ENCODE measurements at regions not wholly inside any gene's neighbourhood (a gene's known extent, or its start where the extent isn't known, plus 50 kb on each side); places are given as distances from the start of the nearest gene placed in this dataset.

DNA sequence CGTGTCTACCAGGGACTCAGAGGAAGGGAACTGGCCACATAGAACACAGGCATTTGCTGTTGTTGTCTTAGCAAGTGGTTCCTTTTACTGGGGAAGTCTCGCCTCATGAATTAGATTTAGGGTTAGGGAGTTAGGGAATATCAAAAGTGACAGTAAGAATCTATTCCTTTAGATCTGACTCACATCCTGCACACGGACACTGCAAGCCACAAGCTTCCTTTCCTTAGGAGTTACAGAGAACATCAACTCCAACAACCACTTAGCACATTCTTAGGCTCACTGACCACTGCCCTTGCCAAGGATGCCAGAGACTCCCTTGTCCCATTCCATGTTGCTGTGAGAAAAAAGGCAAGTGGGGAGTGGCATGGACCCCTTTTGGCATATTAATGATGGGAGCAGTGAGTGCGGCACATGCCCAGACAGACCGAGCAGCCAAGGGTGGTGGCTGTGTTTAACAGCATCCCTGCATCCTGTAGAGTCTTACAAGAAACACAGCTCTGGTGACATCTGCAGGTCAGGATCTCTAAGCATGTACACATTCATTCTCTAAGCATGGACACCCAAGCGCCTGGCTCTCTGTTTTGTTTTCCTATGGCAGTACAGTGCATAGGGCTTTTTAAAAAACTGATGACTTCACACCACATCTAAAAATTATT lies 745.6 kb upstream of the RAB6C start:
- Histone ChIP-seq H3K27me3 (ENCODE audit: control insufficient read depth in 1 of 2, insufficient read depth in 2 of 2, low read length in 2 of 2) (no peaks in the 10 kb centered on the region), H3K4me3 (ENCODE audit: low read length) (no peak overlapping the region), H3K36me3 (ENCODE audit: insufficient read depth, low read length) (no peaks in the 10 kb centered on the region), H3K9me3 (ENCODE audit: control insufficient read depth in 1 of 2, insufficient read depth in 1 of 2, low read length in 2 of 2) (peaks cover 0 to 7% of the 10 kb centered on the region in 2 experiments), H3K27ac (ENCODE audit: low read depth in 1 of 2, low read length in 2 of 2) (no peak overlapping the region), H3K4me1 (ENCODE audit: insufficient read depth, low read length) (no peaks in the 10 kb centered on the region)
- POLR2A ChIA-PET, result no interaction called here
- H3K9me3 Mint-ChIP-seq, result peaks cover 6% of the 10 kb centered on the region
- no peaks in the 10 kb centered on the region for H3K36me3 Mint-ChIP-seq (ENCODE audit: low read depth)
- no peaks in the 10 kb centered on the region for H3K27me3 Mint-ChIP-seq
- no peaks in the 10 kb centered on the region for H3K4me1 Mint-ChIP-seq (ENCODE audit: low read depth)
- DNase-seq (no peak), ATAC-seq (ENCODE audit: poor library complexity) (no peak)
- CTCF ChIA-PET, result no interaction called here
- TF ChIP-seq, protein P1, sequence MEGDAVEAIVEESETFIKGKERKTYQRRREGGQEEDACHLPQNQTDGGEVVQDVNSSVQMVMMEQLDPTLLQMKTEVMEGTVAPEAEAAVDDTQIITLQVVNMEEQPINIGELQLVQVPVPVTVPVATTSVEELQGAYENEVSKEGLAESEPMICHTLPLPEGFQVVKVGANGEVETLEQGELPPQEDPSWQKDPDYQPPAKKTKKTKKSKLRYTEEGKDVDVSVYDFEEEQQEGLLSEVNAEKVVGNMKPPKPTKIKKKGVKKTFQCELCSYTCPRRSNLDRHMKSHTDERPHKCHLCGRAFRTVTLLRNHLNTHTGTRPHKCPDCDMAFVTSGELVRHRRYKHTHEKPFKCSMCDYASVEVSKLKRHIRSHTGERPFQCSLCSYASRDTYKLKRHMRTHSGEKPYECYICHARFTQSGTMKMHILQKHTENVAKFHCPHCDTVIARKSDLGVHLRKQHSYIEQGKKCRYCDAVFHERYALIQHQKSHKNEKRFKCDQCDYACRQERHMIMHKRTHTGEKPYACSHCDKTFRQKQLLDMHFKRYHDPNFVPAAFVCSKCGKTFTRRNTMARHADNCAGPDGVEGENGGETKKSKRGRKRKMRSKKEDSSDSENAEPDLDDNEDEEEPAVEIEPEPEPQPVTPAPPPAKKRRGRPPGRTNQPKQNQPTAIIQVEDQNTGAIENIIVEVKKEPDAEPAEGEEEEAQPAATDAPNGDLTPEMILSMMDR (IDR thresholded peaks at IDR 0.05), result no peak
- intact Hi-C loops (cut with DNase I, micrococcal nuclease), result no loop called here
- no peak overlapping the region for H3K27ac Mint-ChIP-seq
- no peak overlapping the region for H3K4me3 Mint-ChIP-seq

- Mint-ChIP-seq H3K27ac (no peak overlapping the region), H3K27me3 (no peaks in the 10 kb centered on the region), H3K36me3 (ENCODE audit: low read depth) (no peaks in the 10 kb centered on the region), H3K4me3 (no peak overlapping the region), H3K4me1 (ENCODE audit: low read depth) (no peaks in the 10 kb centered on the region), H3K9me3 (peaks cover 6% of the 10 kb centered on the region)
- Histone ChIP-seq H3K27ac (ENCODE audit: low read depth in 1 of 2, low read length in 2 of 2) (no peak overlapping the region), H3K36me3 (ENCODE audit: insufficient read depth, low read length) (no peaks in the 10 kb centered on the region), H3K4me1 (ENCODE audit: insufficient read depth, low read length) (no peaks in the 10 kb centered on the region), H3K27me3 (ENCODE audit: control insufficient read depth in 1 of 2, insufficient read depth in 2 of 2, low read length in 2 of 2) (no peaks in the 10 kb centered on the region), H3K9me3 (ENCODE audit: control insufficient read depth in 1 of 2, insufficient read depth in 1 of 2, low read length in 2 of 2) (peaks cover 0 to 19% of the 10 kb centered on the region in 2 experiments), H3K4me3 (ENCODE audit: low read length) (no peak overlapping the region)
- ChIA-PET POLR2A (no interaction called here), CTCF (no interaction called here)
- TF ChIP-seq, protein P1 (IDR thresholded peaks at IDR 0.05), result no peak
- intact Hi-C loops (cut with DNase I, micrococcal nuclease), result no loop called here
- ATAC-seq (ENCODE audit: poor library complexity), result no peak
- no peak for DNase-seq
These were observed 742.9 kb upstream of the RAB6C start for GRCh38 chr2:129236601-129237000.

DNA sequence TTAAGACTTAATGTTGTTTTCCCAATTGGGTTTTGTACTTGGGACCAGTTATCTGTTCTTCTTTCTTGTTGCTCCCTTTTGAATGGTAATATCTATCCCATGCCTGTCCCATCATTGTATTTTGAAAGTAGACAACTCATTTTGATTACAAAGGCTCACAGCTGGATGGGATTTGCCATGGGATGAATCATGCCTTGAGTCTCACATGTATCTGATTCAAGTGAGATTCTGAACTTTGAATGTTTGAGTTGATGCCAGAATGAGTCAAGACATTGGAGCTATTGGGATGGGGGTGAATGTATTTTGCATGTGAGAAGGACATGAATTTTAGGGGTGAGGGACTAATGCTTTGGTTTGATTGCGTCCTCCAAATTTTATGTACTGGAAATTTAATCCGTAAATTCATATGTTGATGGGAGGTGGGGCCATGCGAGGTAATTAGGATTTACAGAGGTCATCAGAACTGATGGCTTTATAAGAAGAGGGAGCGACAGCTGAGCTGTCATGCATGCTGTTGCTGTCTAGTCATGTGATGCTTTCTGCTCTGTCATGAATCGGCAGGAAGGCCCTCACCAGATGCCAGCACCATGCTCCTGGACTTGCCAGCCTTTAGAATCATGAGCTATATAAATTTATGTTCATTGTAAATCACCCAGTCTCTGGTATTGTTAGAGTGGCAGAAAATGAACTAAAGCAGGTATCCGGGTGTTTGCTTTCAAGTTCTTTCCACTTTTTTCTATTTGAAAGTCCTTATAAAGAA lies 741.3 kb upstream of the RAB6C start:
- Histone ChIP-seq H3K4me1 (ENCODE audit: insufficient read depth, low read length) (no peaks in the 10 kb centered on the region), H3K36me3 (ENCODE audit: insufficient read depth, low read length) (no peaks in the 10 kb centered on the region), H3K4me3 (ENCODE audit: low read length) (no peak overlapping the region), H3K9me3 (ENCODE audit: control insufficient read depth in 1 of 2, insufficient read depth in 1 of 2, low read length in 2 of 2) (peaks cover 0 to 18% of the 10 kb centered on the region in 2 experiments), H3K27ac (ENCODE audit: low read depth in 1 of 2, low read length in 2 of 2) (no peak overlapping the region), H3K27me3 (ENCODE audit: control insufficient read depth in 1 of 2, insufficient read depth in 2 of 2, low read length in 2 of 2) (no peaks in the 10 kb centered on the region)
- intact Hi-C loops (cut with DNase I, micrococcal nuclease), result no loop called here
- ChIA-PET CTCF (no interaction called here), POLR2A (no interaction called here)
- ATAC-seq (ENCODE audit: poor library complexity), result no peak
- TF ChIP-seq, protein P1 (IDR thresholded peaks at IDR 0.05), result no peak
- H3K27me3 Mint-ChIP-seq, result no peaks in the 10 kb centered on the region
- H3K4me3 Mint-ChIP-seq, result no peak overlapping the region
- no peaks in the 10 kb centered on the region for H3K4me1 Mint-ChIP-seq (ENCODE audit: low read depth)
- no peaks in the 10 kb centered on the region for H3K36me3 Mint-ChIP-seq (ENCODE audit: low read depth)
- H3K9me3 Mint-ChIP-seq, result peaks cover 6% of the 10 kb centered on the region
- no peak for DNase-seq
- H3K27ac Mint-ChIP-seq, result no peak overlapping the region

Data from CD4-positive, alpha-beta T cell (primary cell).